Loucy (cell line): ENCODE measurements at regions not wholly inside any gene's neighbourhood (a gene's known extent, or its start where the extent isn't known, plus 50 kb on each side); places are given as distances from the start of the nearest gene placed in this dataset.

Source experiments
- H2AFZ ChIP-seq: fragments of 200-600 bp; sonication (generic); 2 replicates; pipeline ENCODE4 v1.6.0; 2016; ENCODE audit warnings: antibody characterized with exemption, mild to moderate bottlenecking, low read length, moderate library complexity
- H3F3A ChIP-seq: fragments of 200-600 bp; 2 replicates; pipeline ENCODE4 v1.6.0; 2016; ENCODE audit warnings: antibody characterized with exemption, low read depth, mild to moderate bottlenecking
- H3K27me3 ChIP-seq: fragments of 200-600 bp; sonication (generic); 2 replicates; pipeline ENCODE4 v1.6.1; 2014; ENCODE audit warnings: low read length, mild to moderate bottlenecking; ENCODE audit not compliant: insufficient read depth, poor library complexity, severe bottlenecking
- H3K36me3 ChIP-seq: fragments of 200-600 bp; sonication (generic); 2 replicates; pipeline ENCODE4 v1.6.1; 2016; ENCODE audit warnings: low read length; ENCODE audit not compliant: insufficient read depth
- H3K4me1 ChIP-seq: fragments of 200-600 bp; sonication (generic); 2 replicates; pipeline ENCODE4 v1.5.1; 2014; ENCODE audit warnings: low read length, mild to moderate bottlenecking; ENCODE audit not compliant: insufficient read depth, poor library complexity, severe bottlenecking
- H3K4me2 ChIP-seq: fragments of 200-600 bp; sonication (generic); 2 replicates; pipeline ENCODE4 v1.6.0; 2014; ENCODE audit warnings: antibody characterized with exemption, low read length, low read depth, mild to moderate bottlenecking; ENCODE audit not compliant: poor library complexity, severe bottlenecking
- H3K4me3 ChIP-seq: fragments of 200-600 bp; sonication (generic); 2 replicates; pipeline ENCODE4 v1.5.1; 2014; ENCODE audit warnings: low read length, mild to moderate bottlenecking, mixed read lengths; ENCODE audit not compliant: poor library complexity, severe bottlenecking
- H3K79me2 ChIP-seq: fragments of 200-600 bp; sonication (generic); 2 replicates; pipeline ENCODE4 v1.6.1; 2014; ENCODE audit warnings: low read length; ENCODE audit not compliant: insufficient read depth
- H3K9ac ChIP-seq: fragments of 200-600 bp; sonication (generic); 2 replicates; pipeline ENCODE4 v1.6.0; 2014; ENCODE audit warnings: mild to moderate bottlenecking, low read depth, low read length, moderate library complexity; ENCODE audit not compliant: poor library complexity, severe bottlenecking
- H3K9me2 ChIP-seq: fragments of 200-600 bp; sonication (generic); replicated peaks from 2 replicates; pipeline ENCODE4 v1.6.1; 2016; ENCODE audit warnings: low read depth, low read length, mixed read lengths
- H3K9me3 ChIP-seq: fragments of 200-600 bp; sonication (generic); 2 replicates; pipeline ENCODE4 v1.6.1; 2014; ENCODE audit warnings: mild to moderate bottlenecking, antibody characterized with exemption, low read length, low read depth; ENCODE audit not compliant: insufficient read depth
- H4K20me1 ChIP-seq: fragments of 200-600 bp; sonication (generic); 2 replicates; pipeline ENCODE4 v1.6.0; 2014; ENCODE audit warnings: antibody characterized with exemption, low read length, mild to moderate bottlenecking; ENCODE audit not compliant: insufficient read depth, poor library complexity, severe bottlenecking
- EZH2phosphoT487 ChIP-seq: fragments of 200-600 bp; IDR thresholded peaks from 2 replicates; pipeline ENCODE4 v1.6.1; 2018; ENCODE audit warnings: antibody characterized with exemption, mild to moderate bottlenecking, moderate library complexity, borderline replicate concordance
- TF ChIP-seq, protein P1 (sequence below): fragments of 200-600 bp; sonication (generic); conservative IDR thresholded peaks from 2 replicates; pipeline ENCODE4 v1.5.1; 2014; ENCODE audit warnings: mild to moderate bottlenecking, antibody characterized with exemption, low read length

DNA sequence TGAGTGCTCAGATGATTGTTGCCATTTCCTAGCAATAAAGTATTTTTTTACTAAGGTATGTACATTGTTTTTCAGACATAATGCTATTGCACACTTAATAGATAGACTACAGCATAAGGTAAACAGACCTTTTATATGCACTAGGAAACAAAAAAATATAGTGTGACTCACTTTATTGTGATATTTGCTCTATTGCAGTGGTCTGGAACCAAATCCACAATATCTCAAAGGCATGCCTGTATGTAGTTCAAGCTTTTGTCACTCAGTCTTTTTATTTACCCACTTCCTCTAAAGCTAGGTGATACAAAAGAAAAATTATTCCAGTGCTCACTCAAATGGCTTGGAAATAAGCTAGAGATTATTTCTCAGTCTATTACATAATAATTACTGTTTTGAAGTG is 209.9 kb upstream of the VEPH1 start:
- Histone ChIP-seq H3K27me3 (no peaks in the 10 kb centered on the region), H4K20me1 (no peaks in the 10 kb centered on the region), H3K9me3 (no peaks in the 10 kb centered on the region), H3F3A (no peaks in the 10 kb centered on the region), H2AFZ (no peak overlapping the region), H3K9me2 (no peaks in the 10 kb centered on the region), H3K4me1 (no peaks in the 10 kb centered on the region), H3K36me3 (no peaks in the 10 kb centered on the region), H3K4me3 (no peak overlapping the region), H3K4me2 (no peak overlapping the region), H3K79me2 (no peaks in the 10 kb centered on the region), H3K9ac (no peak overlapping the region)
- TF ChIP-seq, protein P1, sequence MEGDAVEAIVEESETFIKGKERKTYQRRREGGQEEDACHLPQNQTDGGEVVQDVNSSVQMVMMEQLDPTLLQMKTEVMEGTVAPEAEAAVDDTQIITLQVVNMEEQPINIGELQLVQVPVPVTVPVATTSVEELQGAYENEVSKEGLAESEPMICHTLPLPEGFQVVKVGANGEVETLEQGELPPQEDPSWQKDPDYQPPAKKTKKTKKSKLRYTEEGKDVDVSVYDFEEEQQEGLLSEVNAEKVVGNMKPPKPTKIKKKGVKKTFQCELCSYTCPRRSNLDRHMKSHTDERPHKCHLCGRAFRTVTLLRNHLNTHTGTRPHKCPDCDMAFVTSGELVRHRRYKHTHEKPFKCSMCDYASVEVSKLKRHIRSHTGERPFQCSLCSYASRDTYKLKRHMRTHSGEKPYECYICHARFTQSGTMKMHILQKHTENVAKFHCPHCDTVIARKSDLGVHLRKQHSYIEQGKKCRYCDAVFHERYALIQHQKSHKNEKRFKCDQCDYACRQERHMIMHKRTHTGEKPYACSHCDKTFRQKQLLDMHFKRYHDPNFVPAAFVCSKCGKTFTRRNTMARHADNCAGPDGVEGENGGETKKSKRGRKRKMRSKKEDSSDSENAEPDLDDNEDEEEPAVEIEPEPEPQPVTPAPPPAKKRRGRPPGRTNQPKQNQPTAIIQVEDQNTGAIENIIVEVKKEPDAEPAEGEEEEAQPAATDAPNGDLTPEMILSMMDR: no peak
- no peak for TF ChIP-seq EZH2phosphoT487

DNA sequence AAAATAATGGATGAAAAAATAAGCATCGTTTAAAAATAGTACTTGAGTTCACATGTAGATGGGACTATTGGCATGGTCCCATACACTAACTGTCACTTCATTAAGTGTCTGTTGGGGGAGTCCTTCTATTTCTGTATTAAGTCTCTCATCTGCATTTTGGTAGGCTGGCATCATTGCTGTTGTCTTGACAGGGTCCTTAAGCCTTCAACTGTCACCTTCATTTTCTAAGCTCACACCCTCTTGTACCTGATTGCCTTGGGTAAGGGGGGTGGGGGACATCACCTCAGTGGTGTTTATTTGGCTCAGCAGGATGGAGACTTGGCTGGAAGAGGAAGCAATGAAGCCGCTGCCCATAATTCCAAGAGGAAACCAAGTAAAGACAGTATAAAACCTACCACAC is 202.0 kb upstream of the VEPH1 start:
- H3K27me3 ChIP-seq: no peaks in the 10 kb centered on the region
- H3K36me3 ChIP-seq: no peaks in the 10 kb centered on the region
- H3K4me1 ChIP-seq: no peaks in the 10 kb centered on the region
- H2AFZ ChIP-seq: no peak overlapping the region
- H3K9me3 ChIP-seq: no peaks in the 10 kb centered on the region
- no peak overlapping the region for H3K9ac ChIP-seq
- TF ChIP-seq EZH2phosphoT487: no peak
- TF ChIP-seq, protein P1: no peak
- H3F3A ChIP-seq: no peaks in the 10 kb centered on the region
- no peaks in the 10 kb centered on the region for H3K9me2 ChIP-seq
- no peaks in the 10 kb centered on the region for H4K20me1 ChIP-seq
- H3K4me3 ChIP-seq: no peak overlapping the region
- H3K79me2 ChIP-seq: no peaks in the 10 kb centered on the region
- no peak overlapping the region for H3K4me2 ChIP-seq

DNA sequence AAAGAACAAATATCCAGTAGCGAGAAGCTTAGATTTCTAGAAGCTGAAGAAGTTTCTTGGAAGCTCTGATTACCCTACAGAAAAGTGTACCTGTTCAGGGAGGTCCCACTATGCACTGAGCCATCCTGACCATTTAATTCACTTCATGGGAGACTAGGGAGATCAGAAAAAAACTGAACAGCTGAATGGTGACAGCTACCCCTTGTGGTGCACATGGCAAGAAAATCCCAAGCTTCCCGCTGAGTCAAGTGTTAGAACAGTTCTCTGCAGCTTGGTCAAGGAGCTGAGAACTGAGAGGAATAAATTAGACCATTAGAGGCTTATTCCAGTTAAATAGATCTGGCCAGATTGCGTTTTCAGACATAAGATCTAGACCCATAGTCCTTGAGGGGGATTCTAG is 197.2 kb upstream of the VEPH1 start:
- Histone ChIP-seq H3K27me3 (no peaks in the 10 kb centered on the region), H3K36me3 (no peaks in the 10 kb centered on the region), H3K79me2 (no peaks in the 10 kb centered on the region), H3K4me3 (no peak overlapping the region), H4K20me1 (no peaks in the 10 kb centered on the region), H3K9me2 (no peaks in the 10 kb centered on the region), H3K4me1 (no peaks in the 10 kb centered on the region), H3K9ac (no peak overlapping the region), H2AFZ (no peak overlapping the region), H3K4me2 (no peak overlapping the region), H3F3A (no peaks in the 10 kb centered on the region), H3K9me3 (no peaks in the 10 kb centered on the region)
- no peak for TF ChIP-seq EZH2phosphoT487
- TF ChIP-seq, protein P1: no peak
